NCI-H1417 (cell line): ENCODE measurements at regions not wholly inside any gene's neighbourhood (a gene's known extent, or its start where the extent isn't known, plus 50 kb on each side); places are given as distances from the start of the nearest gene placed in this dataset.

Experiments used
- DNase-seq, 3 experiments: peaks; one replicate each; lab custom pipeline; 2025; lab: John Stamatoyannopoulos, UW

DNA sequence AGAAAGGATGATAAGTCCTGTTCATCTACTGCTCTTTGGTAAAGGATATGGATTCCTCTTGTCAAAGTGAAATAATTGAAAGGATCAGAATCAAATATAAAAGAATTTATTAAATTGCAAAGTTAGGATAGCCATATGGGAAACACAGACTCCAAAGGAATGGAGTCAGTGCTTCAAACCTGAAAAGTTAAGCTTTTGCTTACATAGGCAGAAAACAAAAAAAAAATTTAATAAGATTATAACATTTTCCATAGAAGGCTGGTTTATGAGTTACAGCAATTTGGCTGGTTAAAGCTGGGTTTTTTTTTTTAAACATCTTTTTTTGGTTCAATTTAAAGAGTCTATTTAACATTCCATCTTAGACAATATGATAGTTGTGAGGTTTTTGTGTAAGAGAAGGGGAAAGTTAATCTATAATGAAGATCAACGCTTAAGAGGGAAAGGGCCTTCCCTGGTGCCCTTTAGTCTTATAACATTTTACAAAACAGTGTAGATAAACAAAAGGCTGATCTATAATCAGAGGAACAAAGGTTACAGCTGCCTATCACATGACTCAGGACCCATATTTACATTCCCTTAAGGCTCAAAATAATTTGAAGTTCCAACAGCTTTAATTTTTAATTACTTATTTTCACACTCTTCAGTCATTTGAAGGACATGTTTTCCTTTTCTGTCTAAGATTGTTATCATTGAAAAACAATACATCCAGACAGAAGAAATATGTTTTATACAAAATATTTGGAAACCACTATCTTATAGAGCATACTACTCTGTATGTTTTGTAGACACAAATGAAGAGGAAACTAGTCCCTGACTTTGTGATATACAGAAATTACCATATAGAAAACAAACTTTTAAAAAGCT lies 234.3 kb upstream of the MBL2 start:
- peak in 1 of 3 experiments; percentile 57 for DNase-seq

GRCh38 chr10:53005612-53006345 lies 233.2 kb upstream of the MBL2 start:
- DNase-seq: peak in 1 of 3 experiments; percentile 19

- DNase-seq: no peak
These were observed 230.5 kb upstream of the MBL2 start for GRCh38 chr10:53003094-53003493.

- DNase-seq: no peak
These were observed 227.1 kb upstream of the MBL2 start for GRCh38 chr10:52999681-53000080.

DNA sequence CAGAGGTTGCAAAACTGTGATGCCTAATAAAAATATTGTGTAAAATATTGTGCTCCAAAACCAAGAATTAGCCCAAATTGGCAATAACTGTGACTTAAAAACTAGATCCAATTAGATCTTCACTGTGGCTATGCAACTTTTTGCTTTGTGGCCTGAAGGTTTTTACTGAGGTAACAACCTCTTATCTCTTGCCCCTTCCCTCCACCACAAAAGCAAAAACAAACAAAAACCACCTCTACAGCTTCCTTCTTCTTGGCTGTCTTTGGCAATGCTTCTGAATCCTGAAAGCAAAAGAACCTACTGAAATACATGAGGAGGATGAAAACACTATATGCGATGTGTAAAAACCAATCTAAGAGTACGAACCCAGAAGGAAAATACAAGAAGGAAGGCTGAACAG lies 226.7 kb upstream of the MBL2 start:
- DNase-seq: no peak

GRCh38 chr10:52997007-52997406 lies 224.4 kb upstream of the MBL2 start:
- no peak for DNase-seq

- DNase-seq: no peak
These were observed 221.8 kb upstream of the MBL2 start for GRCh38 chr10:52994370-52994769.

- DNase-seq: no peak
These were observed 220.5 kb upstream of the MBL2 start for GRCh38 chr10:52993109-52993508.

- DNase-seq: no peak
These were observed 220.0 kb upstream of the MBL2 start for GRCh38 chr10:52992567-52992966.

- DNase-seq: no peak
These were observed 216.3 kb upstream of the MBL2 start for GRCh38 chr10:52988923-52989322.

GRCh38 chr10:52986125-52986524 lies 213.5 kb upstream of the MBL2 start:
- DNase-seq: no peak

DNA sequence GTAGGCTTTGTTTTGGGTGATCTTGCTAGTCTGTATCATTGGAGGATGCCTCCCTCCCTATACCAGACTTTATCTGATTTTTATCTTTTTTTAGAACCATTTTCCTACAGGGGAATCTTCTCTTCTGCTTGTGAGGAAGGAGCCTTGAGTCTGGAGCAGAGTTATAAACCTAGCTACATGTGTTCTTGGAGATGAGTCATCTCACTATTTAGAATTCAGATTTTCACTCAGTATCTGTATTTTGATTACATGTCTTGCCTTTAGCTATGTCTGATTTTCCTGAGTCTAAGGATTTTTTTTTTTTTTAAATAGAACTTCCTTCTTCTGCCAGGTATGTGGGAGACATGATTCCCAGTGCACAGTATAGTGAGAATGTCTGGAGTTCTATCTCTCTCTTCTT lies 211.6 kb upstream of the MBL2 start:
- no peak for DNase-seq

GRCh38 chr10:52979295-52979990 lies 206.9 kb upstream of the MBL2 start:
- peak in 1 of 3 experiments; percentile 6 for DNase-seq

GRCh38 chr10:52977581-52977980 lies 205.0 kb upstream of the MBL2 start:
- DNase-seq: no peak

DNA sequence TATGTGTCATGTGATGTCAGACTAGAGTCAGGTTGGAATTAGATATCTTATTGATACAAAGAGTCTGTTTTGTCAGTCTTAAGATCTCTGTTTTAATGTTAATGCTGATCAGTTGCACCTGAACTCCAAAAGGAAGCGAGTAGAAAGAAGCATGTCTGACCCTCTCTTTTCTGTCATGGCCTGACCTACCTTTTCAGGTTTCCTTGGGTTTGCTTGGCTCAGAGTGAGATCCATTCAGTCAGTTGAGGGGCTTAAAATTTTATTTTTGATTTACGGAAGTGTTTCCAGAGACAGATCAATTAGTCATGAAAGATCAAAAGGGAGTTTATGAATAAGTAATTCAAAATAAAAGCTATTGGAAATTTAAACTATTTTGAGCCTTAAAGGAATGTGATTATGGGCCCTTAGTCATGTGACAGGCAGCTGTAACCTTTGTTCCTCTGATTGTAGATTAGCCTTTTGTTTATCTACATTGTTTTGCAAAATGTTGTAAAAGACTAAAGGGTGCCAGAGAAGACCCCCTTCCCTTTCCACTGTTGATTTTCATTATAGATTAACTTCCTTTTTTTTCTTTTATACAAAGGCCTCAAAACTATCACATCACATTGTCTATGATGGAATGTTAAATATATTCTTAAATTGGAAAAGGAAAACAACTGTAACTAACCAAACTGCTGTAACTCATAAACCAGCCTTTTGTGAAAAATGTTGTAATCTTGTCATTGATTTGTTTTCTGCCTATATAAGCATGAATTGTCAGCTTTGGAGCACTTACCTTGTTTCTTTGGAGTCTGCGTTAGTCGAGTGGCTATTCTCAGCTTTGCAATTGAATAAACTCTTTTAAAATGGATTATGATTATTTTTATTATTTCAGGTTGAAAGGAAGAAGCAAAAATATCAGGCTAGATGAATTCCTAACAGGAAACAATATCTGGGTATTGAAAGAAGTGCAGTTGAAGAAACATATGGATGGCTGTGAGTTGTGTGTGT lies 195.5 kb upstream of the MBL2 start:
- DNase-seq: no peak

DNA sequence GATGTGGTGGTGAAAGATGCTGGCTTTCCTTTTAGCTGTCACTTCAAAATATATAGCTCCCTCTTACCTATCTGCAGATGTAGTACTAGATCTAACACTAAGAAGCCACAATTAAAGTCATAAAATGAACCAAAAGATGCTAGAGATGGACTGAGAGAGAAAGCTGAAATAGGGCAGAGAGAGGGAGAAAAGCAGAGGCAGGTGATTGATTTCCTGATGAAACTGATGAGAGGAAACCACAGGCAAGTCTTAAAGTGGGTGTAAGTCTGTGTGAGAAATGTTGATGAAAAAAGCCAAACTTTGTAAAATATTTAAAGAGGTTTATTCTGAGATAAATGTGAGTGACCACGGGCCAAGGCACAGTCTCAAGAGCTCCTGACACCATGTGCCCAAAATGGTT lies 194.3 kb upstream of the MBL2 start:
- no peak for DNase-seq

- no peak for DNase-seq
These were observed 193.4 kb upstream of the MBL2 start for GRCh38 chr10:52965938-52966401.

- DNase-seq: no peak
These were observed 192.9 kb upstream of the MBL2 start for GRCh38 chr10:52965509-52965908.

- peak in 1 of 3 experiments; percentile 12 for DNase-seq
These were observed 188.7 kb upstream of the MBL2 start for GRCh38 chr10:52961323-52961722.

DNA sequence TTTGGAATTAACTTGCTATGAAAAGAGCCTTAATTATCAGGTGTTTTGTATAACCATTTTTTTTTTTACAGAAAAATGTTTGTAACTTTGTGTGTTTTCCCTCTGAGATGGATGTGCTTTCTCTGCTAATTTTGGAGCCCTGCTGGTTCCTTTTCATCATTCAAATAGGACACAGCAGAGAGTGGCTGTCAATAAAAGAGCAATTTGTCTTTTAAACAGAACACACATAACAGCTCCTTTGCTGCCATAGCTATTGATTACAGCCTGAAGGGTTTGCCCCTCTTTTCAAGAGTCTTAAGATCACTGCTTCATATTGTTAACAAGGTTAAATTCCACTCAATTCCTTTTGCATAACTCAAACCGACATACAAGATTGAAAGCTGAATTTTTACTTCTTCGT lies 187.2 kb upstream of the MBL2 start:
- DNase-seq: peak in 1 of 3 experiments; percentile 53

- DNase-seq: no peak
These were observed 184.3 kb upstream of the MBL2 start for GRCh38 chr10:52956861-52957260.
